KBM-7 (cell line): ENCODE measurements at regions not wholly inside any gene's neighbourhood (a gene's known extent, or its start where the extent isn't known, plus 50 kb on each side); places are given as distances from the start of the nearest gene placed in this dataset.
"Not testable (repeated sequence)": the region's sequence is repeated elsewhere in the genome, so short reads cannot be mapped to it uniquely, and the experiment has no call there.

ENCODE experiments used
- DNase-seq: peaks from one replicate; pipeline ENCODE4 v3.0.0-alpha.2; 2015
- in situ Hi-C: fragments of 300-500 bp; cut with MboI; formaldehyde crosslinking; loops from 2 replicates; pipeline ENCODE4 v1.14.3; 2020; ENCODE audit warnings: low sequenced_read_pairs, low pct_unique_long_range_greater_than_20kb, mixed read lengths

GRCh38 chr20:47917549-47918070, 132.3 kb upstream of the SULF2 start:
- no peak for DNase-seq
- in situ Hi-C loops = no loop called here

- in situ Hi-C loops = no loop called here
Measured at GRCh38 chr20:47915495-47915894, 130.2 kb upstream of the SULF2 start.

GRCh38 chr20:47914792-47915191, 129.5 kb upstream of the SULF2 start:
- in situ Hi-C loops = no loop called here

More at GRCh38 chr20:47915495-47915894, 130.2 kb upstream of the SULF2 start:
- DNase-seq = no peak

DNA sequence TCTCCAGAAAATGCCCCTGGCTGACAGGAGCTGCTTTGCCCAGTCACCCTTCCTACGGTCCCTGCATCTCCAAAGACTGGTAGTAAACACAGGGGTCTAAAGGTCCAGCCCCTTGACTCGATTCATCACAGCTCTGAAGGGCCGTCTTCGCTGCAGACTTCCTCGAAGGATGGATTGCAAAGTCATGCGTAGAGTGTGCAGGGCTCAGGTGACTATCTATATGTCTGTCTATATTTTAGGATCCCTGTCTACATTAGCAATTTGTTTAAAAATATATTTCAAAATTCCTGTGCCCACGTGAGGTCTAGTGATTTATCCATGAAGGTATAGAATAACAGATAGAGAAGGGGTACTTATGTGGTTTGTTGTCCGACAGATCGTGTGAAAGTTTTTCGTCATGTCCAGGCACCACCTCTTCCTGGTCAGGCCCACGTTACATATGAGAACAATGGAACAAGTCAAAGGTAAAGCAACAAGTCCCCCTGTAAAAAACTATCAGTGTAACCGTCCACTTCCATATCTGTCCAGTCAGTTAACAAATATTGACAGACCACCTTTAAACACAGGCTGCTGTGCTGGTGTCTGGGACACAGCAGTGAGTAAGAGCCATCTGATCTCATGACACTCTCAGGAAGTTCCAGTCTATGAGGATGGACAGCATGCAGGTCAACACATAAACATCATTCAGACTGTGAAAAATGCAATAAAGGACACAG, 127.7 kb upstream of the SULF2 start:
- in situ Hi-C loops, DNase-seq: not testable (repeated sequence)

More at GRCh38 chr20:47914792-47915191, 129.5 kb upstream of the SULF2 start:
- DNase-seq = no peak

DNA sequence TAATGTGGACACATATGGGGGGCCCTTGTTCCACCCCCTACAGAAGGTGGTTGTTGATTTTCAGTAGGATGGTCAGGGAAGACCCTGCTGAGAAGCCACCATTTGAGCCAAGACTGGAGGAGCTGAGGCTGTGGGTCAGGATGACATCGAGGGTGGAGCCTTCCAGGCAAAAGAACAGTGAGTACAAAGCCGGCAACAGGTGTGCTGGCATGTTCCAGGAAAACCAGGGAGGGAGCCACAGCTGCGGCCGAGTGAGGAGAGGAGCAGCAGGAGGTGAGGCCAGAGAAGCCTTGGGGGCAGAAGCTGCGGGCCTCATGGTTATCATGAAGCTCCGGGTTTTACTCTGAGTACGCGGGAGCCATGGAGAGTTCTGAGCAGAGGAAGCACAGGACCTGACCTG, 126.9 kb upstream of the SULF2 start:
- DNase-seq, in situ Hi-C loops: not testable (repeated sequence)

DNA sequence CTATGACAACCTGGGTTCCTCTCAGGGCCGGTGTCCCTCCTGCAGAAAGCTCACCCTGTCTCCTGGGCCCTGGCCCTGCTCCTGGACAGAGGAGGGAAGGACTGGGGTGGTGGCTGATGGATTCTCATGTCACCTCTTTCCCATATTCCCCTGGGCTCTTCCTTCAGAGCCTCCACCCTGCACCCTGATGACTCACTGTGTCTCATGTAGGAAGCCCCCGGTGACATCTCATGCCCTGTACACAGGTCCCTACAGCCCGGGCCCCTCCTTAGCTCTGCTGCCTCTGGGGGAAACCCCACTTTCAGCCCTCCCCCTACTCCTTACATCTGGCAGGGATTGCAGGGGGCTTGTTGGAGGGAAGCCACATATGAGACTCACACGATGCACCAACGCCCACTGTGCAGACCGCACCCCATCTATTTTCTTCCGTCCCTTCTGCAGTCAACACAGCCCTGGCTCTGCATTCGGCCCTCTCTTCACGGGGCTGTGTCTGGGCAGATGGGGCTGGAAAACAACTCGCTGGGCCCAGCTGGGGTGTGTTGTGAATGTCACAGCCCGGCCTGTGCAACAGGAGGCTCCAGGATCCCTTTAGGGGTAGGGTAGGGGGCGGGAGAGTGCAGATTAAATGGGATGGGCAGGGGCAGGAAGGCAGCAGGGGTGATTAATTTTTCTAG, 124.6 kb upstream of the SULF2 start:
- DNase-seq, in situ Hi-C loops: not testable (repeated sequence)

- in situ Hi-C loops, DNase-seq: not testable (repeated sequence)
Measured at GRCh38 chr20:47908361-47909035, 123.2 kb upstream of the SULF2 start.

- DNase-seq, in situ Hi-C loops: not testable (repeated sequence)
Measured at GRCh38 chr20:47907951-47908350, 122.7 kb upstream of the SULF2 start.

GRCh38 chr20:47907031-47907675, 121.9 kb upstream of the SULF2 start:
- no peak for DNase-seq

DNA sequence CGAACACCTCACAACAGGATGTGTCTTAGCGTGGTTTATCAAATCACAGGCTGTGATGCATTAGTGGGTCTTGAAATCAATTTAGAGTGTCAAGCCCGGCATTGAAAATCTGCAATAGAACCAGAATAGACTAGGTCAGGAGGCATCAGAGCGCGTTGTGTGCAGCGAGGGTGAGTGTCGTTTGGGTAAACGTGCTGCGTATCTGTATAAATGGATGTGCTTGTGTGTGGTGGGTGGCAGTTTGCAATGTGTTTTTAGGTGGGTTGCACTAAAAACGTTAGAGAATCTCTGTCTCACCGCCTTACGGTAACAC, 121.0 kb upstream of the SULF2 start:
- in situ Hi-C loops = no loop called here

More at GRCh38 chr20:47907031-47907675, 121.9 kb upstream of the SULF2 start:
- in situ Hi-C loops = no loop called here

GRCh38 chr20:47905628-47906347, 120.5 kb upstream of the SULF2 start:
- in situ Hi-C loops = no loop called here
- DNase-seq = no peak

More for the DNA sequence above, 121.0 kb upstream of the SULF2 start:
- DNase-seq = no peak

GRCh38 chr20:47903009-47903408, 117.7 kb upstream of the SULF2 start:
- in situ Hi-C loops, DNase-seq: not testable (repeated sequence)

GRCh38 chr20:47899313-47899712, 114.0 kb upstream of the SULF2 start:
- in situ Hi-C loops = loop anchor here (10.0 kb wide), 1 partner anchor 615 kb away; no protein-coding TSS in a partner anchor

DNA sequence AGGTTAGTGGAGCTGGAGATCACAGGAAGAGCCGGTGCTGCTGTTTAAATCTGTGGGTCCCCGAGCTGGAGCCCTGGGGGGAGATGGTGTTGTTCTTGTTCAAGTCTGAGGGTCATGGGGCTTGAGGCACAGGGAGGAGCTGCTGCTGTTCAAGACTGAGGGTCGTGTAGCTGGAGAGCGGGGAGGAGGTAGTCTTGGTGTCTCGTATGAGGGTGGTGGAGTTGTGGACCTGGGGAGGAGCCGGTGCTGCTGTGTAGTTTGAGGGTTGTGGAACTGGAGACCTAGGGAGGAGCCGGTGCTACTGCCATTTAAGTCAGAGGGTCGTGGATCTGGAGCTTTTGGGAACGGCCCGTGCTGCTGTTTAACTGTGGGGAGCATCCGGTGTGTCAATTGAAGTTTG, 112.2 kb upstream of the SULF2 start:
- in situ Hi-C loops = loop anchor here (10.0 kb wide), 1 partner anchor 617 kb away; no protein-coding TSS in a partner anchor
- no peak for DNase-seq

More at GRCh38 chr20:47899313-47899712, 114.0 kb upstream of the SULF2 start:
- DNase-seq = not testable (repeated sequence)

DNA sequence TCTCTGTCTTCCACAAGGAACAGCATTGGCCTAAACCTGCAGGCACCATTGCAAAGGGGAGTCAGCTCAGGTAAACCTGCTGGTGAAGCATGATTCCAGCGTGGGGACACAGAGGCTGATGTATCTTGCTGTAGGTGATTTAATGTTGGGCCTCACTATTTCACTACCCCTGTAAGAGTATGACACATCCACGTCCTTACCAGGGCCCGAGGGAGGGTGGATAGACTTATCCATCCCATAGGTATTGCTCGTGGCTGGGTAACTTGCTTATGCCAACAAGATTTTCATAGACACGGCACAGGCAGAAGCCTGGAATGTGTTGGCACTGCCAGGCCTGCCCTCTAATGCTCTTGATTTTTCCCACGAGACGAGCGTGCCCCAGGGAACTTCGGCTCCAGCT, 107.4 kb upstream of the SULF2 start:
- DNase-seq = not testable (repeated sequence)
- in situ Hi-C loops = loop anchor here (10.0 kb wide), 1 partner anchor 622 kb away; no protein-coding TSS in a partner anchor

DNA sequence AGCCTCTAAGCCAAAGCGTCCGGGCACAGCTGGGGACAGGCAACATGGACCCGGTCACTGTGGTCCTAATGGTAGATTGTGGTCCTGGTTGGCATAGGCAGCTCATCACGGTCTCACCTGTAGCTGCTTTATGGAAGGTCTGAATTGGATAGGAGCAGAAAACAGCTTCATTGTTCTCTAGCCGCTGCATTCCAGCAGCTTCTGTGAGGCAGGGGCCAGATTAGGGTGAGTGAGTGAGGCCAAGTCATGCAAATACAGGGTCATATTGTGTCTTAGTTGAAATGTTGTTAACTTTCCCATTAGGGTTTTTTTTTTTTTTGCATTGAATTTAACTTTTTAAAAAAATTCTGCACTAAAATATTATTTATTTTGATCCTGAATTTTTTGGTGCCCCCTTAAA, 105.4 kb upstream of the SULF2 start:
- DNase-seq = not testable (repeated sequence)
- in situ Hi-C loops = loop anchor here (10.0 kb wide), 1 partner anchor 624 kb away; no protein-coding TSS in a partner anchor

DNA sequence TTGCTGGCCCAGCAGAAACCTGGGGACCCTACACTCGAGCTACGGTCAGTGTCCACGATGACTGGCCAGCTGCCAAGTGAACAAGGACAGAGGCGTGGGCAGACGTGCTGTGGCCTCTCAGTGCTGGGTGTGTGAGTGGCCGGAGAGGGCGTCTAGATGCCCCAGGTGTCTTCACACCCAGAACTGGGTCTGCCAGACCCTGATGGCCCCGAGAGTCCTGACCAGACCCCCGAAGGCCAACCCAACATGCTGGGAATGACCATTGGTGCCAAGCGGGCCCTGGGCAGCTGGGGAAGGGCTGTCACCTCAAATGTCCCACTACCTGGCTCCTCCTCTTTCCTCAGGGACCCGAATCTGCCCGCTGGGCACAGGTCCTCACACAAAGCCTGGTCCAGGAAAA, 104.5 kb upstream of the SULF2 start:
- in situ Hi-C loops = loop anchor here (10.0 kb wide), 1 partner anchor 625 kb away; no protein-coding TSS in a partner anchor
- DNase-seq = not testable (repeated sequence)

- in situ Hi-C loops = no loop called here
Measured at GRCh38 chr20:47888351-47888750, 103.1 kb upstream of the SULF2 start.

More at GRCh38 chr20:47888351-47888750, 103.1 kb upstream of the SULF2 start:
- DNase-seq = no peak
